ENCODE measurements at regions not wholly inside any gene's neighbourhood (a gene's known extent, or its start where the extent isn't known, plus 50 kb on each side); places are given as distances from the start of the nearest gene placed in this dataset.

- Histone ChIP-seq H3K9me3 (ENCODE audit: control insufficient read depth in 4 of 4, low read length in 3 of 4) (peaks cover 0 to 5% (median 2%) of the 10 kb centered on the region in 4 donors), H3K27ac (ENCODE audit: low read depth in 1 of 2, low read length in 2 of 2) (no peak overlapping the region), H3K4me3 (ENCODE audit: low read depth in 1 of 3, low read length in 3 of 3) (no peak overlapping the region), H3K27me3 (ENCODE audit: control insufficient read depth in 4 of 4, insufficient read depth in 4 of 4, low read length in 3 of 4) (peaks cover 0 to 12% (median 1%) of the 10 kb centered on the region in 4 donors), H3K9ac (ENCODE audit: low read depth in 1 of 2, low read length in 2 of 2) (no peak overlapping the region), H3K36me3 (ENCODE audit: control insufficient read depth in 4 of 4, insufficient read depth in 3 of 4, low read depth in 1 of 4, low read length in 3 of 4) (no peaks in the 10 kb centered on the region), H3K4me1 (ENCODE audit: control insufficient read depth in 4 of 4, insufficient read depth in 4 of 4, low read length in 3 of 4) (peaks cover 0 to 3% (median 2%) of the 10 kb centered on the region in 4 donors)
- no peak for DNase-seq (ENCODE audit: low spot score)
- TF ChIP-seq, protein P1, sequence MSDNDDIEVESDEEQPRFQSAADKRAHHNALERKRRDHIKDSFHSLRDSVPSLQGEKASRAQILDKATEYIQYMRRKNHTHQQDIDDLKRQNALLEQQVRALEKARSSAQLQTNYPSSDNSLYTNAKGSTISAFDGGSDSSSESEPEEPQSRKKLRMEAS (IDR thresholded peaks at IDR 0.05), result no peak
- TF ChIP-seq FOXA2 (IDR thresholded peaks at IDR 0.05), result no peak
- no peak for TF ChIP-seq RAD21 (IDR thresholded peaks at IDR 0.05)
- no peak for TF ChIP-seq TAF1 (conservative IDR thresholded peaks at IDR 0.05)
- no peak for TF ChIP-seq HNF4A (conservative IDR thresholded peaks at IDR 0.05)
- TF ChIP-seq, protein P2, sequence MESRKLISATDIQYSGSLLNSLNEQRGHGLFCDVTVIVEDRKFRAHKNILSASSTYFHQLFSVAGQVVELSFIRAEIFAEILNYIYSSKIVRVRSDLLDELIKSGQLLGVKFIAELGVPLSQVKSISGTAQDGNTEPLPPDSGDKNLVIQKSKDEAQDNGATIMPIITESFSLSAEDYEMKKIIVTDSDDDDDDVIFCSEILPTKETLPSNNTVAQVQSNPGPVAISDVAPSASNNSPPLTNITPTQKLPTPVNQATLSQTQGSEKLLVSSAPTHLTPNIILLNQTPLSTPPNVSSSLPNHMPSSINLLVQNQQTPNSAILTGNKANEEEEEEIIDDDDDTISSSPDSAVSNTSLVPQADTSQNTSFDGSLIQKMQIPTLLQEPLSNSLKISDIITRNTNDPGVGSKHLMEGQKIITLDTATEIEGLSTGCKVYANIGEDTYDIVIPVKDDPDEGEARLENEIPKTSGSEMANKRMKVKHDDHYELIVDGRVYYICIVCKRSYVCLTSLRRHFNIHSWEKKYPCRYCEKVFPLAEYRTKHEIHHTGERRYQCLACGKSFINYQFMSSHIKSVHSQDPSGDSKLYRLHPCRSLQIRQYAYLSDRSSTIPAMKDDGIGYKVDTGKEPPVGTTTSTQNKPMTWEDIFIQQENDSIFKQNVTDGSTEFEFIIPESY (IDR thresholded peaks at IDR 0.05), result no peak
- TF ChIP-seq FOXA1 (IDR thresholded peaks at IDR 0.05), result no peak
- no peak for TF ChIP-seq SP1 (IDR thresholded peaks at IDR 0.05)
- TF ChIP-seq RXRA (IDR thresholded peaks at IDR 0.05), result no peak
- no peak for TF ChIP-seq JUND (IDR thresholded peaks at IDR 0.05)
- no peak for TF ChIP-seq REST (IDR thresholded peaks at IDR 0.05)
- TF ChIP-seq GABPA (IDR thresholded peaks at IDR 0.05 in 1 of 2, conservative IDR thresholded peaks at IDR 0.05 in 1 of 2), result no peak
- TF ChIP-seq, protein P3, sequence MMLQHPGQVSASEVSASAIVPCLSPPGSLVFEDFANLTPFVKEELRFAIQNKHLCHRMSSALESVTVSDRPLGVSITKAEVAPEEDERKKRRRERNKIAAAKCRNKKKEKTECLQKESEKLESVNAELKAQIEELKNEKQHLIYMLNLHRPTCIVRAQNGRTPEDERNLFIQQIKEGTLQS (IDR thresholded peaks at IDR 0.05), result no peak
- TF ChIP-seq HNF4G (IDR thresholded peaks at IDR 0.05), result no peak
- 65% methylated on average over 18 of the region's 18 CpGs for whole genome bisulfite sequencing
These were observed 346.9 kb downstream of the FOXL1 start for GRCh38 chr16:86925067-86925791.

DNA sequence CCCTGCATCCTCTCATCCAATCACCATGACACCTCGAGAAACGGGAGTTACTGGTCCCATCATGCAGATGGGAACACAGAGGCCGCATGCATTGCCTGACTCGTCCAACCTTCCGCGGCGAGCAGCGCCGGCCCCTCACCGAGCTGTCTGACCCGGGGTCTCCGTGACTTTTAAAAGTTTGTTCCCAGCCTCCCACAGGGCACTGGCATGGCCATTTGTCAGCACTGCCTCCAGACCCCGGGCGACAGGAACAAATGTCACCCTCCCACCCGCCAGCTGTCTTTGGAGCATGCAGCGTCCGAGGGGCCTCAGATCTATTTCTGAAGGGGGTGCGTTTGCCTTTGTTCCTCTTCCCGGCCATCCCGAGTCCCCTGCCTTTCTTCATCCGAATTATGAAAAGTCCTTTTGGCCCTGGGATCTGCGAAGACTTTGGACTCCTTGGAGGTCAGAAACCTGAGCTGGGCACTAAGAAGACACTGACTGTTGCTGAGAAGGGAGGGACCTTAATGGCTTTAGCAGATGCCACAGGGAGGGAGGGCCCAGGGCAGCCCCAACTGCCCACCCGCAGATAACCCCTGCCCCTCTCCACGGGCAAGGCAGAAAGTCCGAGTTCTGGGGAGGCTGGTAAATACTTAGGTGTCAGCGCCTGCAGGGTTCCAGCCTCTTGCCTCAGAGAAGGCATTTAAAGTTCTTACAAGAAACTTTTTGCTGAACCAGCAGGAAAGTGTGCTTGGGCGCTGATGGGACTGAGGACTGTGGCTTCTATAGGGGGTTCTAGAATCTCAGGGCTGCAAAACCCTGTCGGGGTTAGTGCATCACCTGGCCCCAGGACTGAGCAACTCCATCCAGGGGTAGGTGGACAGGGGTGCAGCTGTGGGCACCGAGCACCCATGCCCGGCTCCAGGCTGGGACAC lies 348.1 kb downstream of the FOXL1 start:
- Histone ChIP-seq H3K4me1 (ENCODE audit: control insufficient read depth in 4 of 4, insufficient read depth in 4 of 4, low read length in 3 of 4) (peaks cover 0 to 3% (median 2%) of the 10 kb centered on the region in 4 donors), H3K27ac (ENCODE audit: low read depth in 1 of 2, low read length in 2 of 2) (no peak overlapping the region), H3K9me3 (ENCODE audit: control insufficient read depth in 4 of 4, low read length in 3 of 4) (peaks cover 0 to 5% (median 1%) of the 10 kb centered on the region in 4 donors), H3K36me3 (ENCODE audit: control insufficient read depth in 4 of 4, insufficient read depth in 3 of 4, low read depth in 1 of 4, low read length in 3 of 4) (no peaks in the 10 kb centered on the region), H3K9ac (ENCODE audit: low read depth in 1 of 2, low read length in 2 of 2) (no peak overlapping the region), H3K4me3 (ENCODE audit: low read depth in 1 of 3, low read length in 3 of 3) (no peak overlapping the region), H3K27me3 (ENCODE audit: control insufficient read depth in 4 of 4, insufficient read depth in 4 of 4, low read length in 3 of 4) (peaks cover 0 to 12% (median 1%) of the 10 kb centered on the region in 4 donors)
- TF ChIP-seq RXRA (IDR thresholded peaks at IDR 0.05) (no peak), FOXA2 (IDR thresholded peaks at IDR 0.05) (no peak), YY1 (IDR thresholded peaks at IDR 0.05) (no peak), SP1 (IDR thresholded peaks at IDR 0.05) (no peak), HNF4A (conservative IDR thresholded peaks at IDR 0.05) (no peak), GABPA (IDR thresholded peaks at IDR 0.05 in 1 of 2, conservative IDR thresholded peaks at IDR 0.05 in 1 of 2) (no peak), NR2F2 (IDR thresholded peaks at IDR 0.05) (no peak)
- TF ChIP-seq, protein P4, sequence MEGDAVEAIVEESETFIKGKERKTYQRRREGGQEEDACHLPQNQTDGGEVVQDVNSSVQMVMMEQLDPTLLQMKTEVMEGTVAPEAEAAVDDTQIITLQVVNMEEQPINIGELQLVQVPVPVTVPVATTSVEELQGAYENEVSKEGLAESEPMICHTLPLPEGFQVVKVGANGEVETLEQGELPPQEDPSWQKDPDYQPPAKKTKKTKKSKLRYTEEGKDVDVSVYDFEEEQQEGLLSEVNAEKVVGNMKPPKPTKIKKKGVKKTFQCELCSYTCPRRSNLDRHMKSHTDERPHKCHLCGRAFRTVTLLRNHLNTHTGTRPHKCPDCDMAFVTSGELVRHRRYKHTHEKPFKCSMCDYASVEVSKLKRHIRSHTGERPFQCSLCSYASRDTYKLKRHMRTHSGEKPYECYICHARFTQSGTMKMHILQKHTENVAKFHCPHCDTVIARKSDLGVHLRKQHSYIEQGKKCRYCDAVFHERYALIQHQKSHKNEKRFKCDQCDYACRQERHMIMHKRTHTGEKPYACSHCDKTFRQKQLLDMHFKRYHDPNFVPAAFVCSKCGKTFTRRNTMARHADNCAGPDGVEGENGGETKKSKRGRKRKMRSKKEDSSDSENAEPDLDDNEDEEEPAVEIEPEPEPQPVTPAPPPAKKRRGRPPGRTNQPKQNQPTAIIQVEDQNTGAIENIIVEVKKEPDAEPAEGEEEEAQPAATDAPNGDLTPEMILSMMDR (IDR thresholded peaks at IDR 0.05; ENCODE audit: low read depth, low read length, missing input control), result no peak
- TF ChIP-seq, protein P1 (IDR thresholded peaks at IDR 0.05), result no peak
- 77% methylated on average over 30 of the region's 30 CpGs for WGBS
- DNase-seq (ENCODE audit: low spot score), result no peak

Measured in liver (tissue), 8 donors.